ENCODE measurements at regions not wholly inside any gene's neighbourhood (a gene's known extent, or its start where the extent isn't known, plus 50 kb on each side); places are given as distances from the start of the nearest gene placed in this dataset.

GRCh38 chr20:52921340-52921739, 50.8 kb upstream of the TSHZ2 start:
- no peak for DNase-seq

GRCh38 chr20:52918311-52918710, 53.8 kb upstream of the TSHZ2 start:
- DNase-seq = no peak

GRCh38 chr20:52915564-52915963, 56.6 kb upstream of the TSHZ2 start:
- no peak for DNase-seq

- DNase-seq = no peak
Measured at GRCh38 chr20:52914870-52915269, 57.3 kb upstream of the TSHZ2 start.

GRCh38 chr20:52913650-52914387, 58.3 kb upstream of the TSHZ2 start:
- DNase-seq = no peak

GRCh38 chr20:52905241-52905994, 66.7 kb upstream of the TSHZ2 start:
- no peak for DNase-seq

GRCh38 chr20:52904837-52905236, 67.3 kb upstream of the TSHZ2 start:
- DNase-seq = no peak

- DNase-seq = no peak
Measured at GRCh38 chr20:52899041-52899608, 73.0 kb upstream of the TSHZ2 start.

- no peak for DNase-seq
Measured at GRCh38 chr20:52896348-52896747, 75.8 kb upstream of the TSHZ2 start.

- DNase-seq = no peak
Measured at GRCh38 chr20:52895701-52896100, 76.5 kb upstream of the TSHZ2 start.

GRCh38 chr20:52895235-52895634, 76.9 kb upstream of the TSHZ2 start:
- no peak for DNase-seq

- DNase-seq = no peak
Measured at GRCh38 chr20:52893498-52893897, 78.7 kb upstream of the TSHZ2 start.

GRCh38 chr20:52892023-52892422, 80.1 kb upstream of the TSHZ2 start:
- no peak for DNase-seq

- no peak for DNase-seq
Measured at GRCh38 chr20:52890130-52890529, 82.0 kb upstream of the TSHZ2 start.

- no peak for DNase-seq
Measured at GRCh38 chr20:52889225-52889624, 82.9 kb upstream of the TSHZ2 start.

GRCh38 chr20:52888096-52888495, 84.1 kb upstream of the TSHZ2 start:
- DNase-seq = no peak

- DNase-seq = no peak
Measured at GRCh38 chr20:52880997-52881396, 91.2 kb upstream of the TSHZ2 start.

GRCh38 chr20:52880259-52880658, 91.9 kb upstream of the TSHZ2 start:
- DNase-seq = no peak

- no peak for DNase-seq
Measured at GRCh38 chr20:52874241-52874640, 97.9 kb upstream of the TSHZ2 start.

- DNase-seq = no peak
Measured at GRCh38 chr20:52869698-52870501, 102.3 kb upstream of the TSHZ2 start.

- DNase-seq = no peak
Measured at GRCh38 chr20:52869276-52869675, 102.9 kb upstream of the TSHZ2 start.

GRCh38 chr20:52867305-52867704, 104.9 kb upstream of the TSHZ2 start:
- DNase-seq = no peak

- DNase-seq = no peak
Measured at GRCh38 chr20:52864916-52865605, 107.1 kb upstream of the TSHZ2 start.
